ENCODE measurements at regions not wholly inside any gene's neighbourhood (a gene's known extent, or its start where the extent isn't known, plus 50 kb on each side); places are given as distances from the start of the nearest gene placed in this dataset.
"Not testable (repeated sequence)": the region's sequence is repeated elsewhere in the genome, so short reads cannot be mapped to it uniquely, and the experiment has no call there.

- Mint-ChIP-seq H3K4me1 (ENCODE audit: low read depth) (peaks cover 7% of the 10 kb centered on the region), H3K36me3 (ENCODE audit: low read depth) (no peaks in the 10 kb centered on the region), H3K4me3 (no peak overlapping the region), H3K27me3 (ENCODE audit: low read depth) (peaks cover 57% of the 10 kb centered on the region), H3K27ac (no peak overlapping the region), H3K9me3 (ENCODE audit: insufficient read depth) (no peaks in the 10 kb centered on the region)
- no peak for ATAC-seq
- CTCF ChIA-PET: interaction anchor here (2.4 kb wide), 1 partner anchor 58 kb away, joined by 7 read pairs; no protein-coding TSS in a partner anchor
- POLR2A ChIA-PET: no interaction called here
- no peak for DNase-seq
Observed at GRCh38 chr1:212513586-212513985, 80.9 kb downstream of the NENF start.

GRCh38 chr1:212514056-212514614 lies 81.4 kb downstream of the NENF start:
- Mint-ChIP-seq H3K9me3 (ENCODE audit: insufficient read depth) (no peaks in the 10 kb centered on the region), H3K27ac (no peak overlapping the region), H3K36me3 (ENCODE audit: low read depth) (no peaks in the 10 kb centered on the region), H3K27me3 (ENCODE audit: low read depth) (peaks cover 55% of the 10 kb centered on the region), H3K4me3 (no peak overlapping the region), H3K4me1 (ENCODE audit: low read depth) (peaks cover 7% of the 10 kb centered on the region)
- ChIA-PET CTCF (interaction anchor here (2.4 kb wide), 1 partner anchor 58 kb away, joined by 7 read pairs; no protein-coding TSS in a partner anchor), POLR2A (no interaction called here)
- DNase-seq: peak; percentile 39
- no peak for ATAC-seq

DNA sequence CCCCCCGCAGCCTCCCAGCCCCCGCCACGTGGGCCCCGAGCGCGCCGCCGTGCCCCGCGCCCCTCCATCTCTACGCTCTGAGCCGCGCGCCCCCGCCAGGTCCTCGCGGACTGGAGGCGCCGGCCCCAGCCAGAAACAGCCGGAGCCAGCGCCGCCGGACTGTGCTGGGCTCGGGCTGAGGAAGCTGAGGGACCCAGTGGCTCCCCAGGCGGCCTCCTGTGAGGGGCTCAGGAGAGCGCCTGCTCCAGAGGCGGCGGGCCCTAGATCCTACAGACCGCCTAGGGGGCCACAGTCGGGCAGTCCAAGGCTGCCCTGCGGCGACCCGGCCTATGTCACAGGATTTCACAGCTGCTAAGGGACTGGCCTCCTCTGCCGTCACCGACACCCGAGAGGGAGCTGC lies 82.1 kb downstream of the NENF start:
- Mint-ChIP-seq H3K27ac (no peak overlapping the region), H3K4me1 (ENCODE audit: low read depth) (peaks cover 7% of the 10 kb centered on the region), H3K4me3 (no peak overlapping the region), H3K27me3 (ENCODE audit: low read depth) (peaks cover 54% of the 10 kb centered on the region), H3K9me3 (ENCODE audit: insufficient read depth) (no peaks in the 10 kb centered on the region), H3K36me3 (ENCODE audit: low read depth) (no peaks in the 10 kb centered on the region)
- CTCF ChIA-PET: interaction anchor here (0.8 to 2.4 kb wide), 2 partner anchors 37 to 59 kb away, joined by 3 to 7 read pairs; no protein-coding TSS in a partner anchor
- no peak for DNase-seq
- POLR2A ChIA-PET: no interaction called here
- peak; percentile 30 for ATAC-seq

GRCh38 chr1:212515329-212515760 lies 82.6 kb downstream of the NENF start:
- ATAC-seq (no peak), DNase-seq (no peak)
- Mint-ChIP-seq H3K27ac (no peak overlapping the region), H3K9me3 (ENCODE audit: insufficient read depth) (no peaks in the 10 kb centered on the region), H3K27me3 (ENCODE audit: low read depth) (peaks cover 51% of the 10 kb centered on the region), H3K4me1 (ENCODE audit: low read depth) (peaks cover 7% of the 10 kb centered on the region), H3K4me3 (no peak overlapping the region), H3K36me3 (ENCODE audit: low read depth) (no peaks in the 10 kb centered on the region)
- ChIA-PET POLR2A (no interaction called here), CTCF (interaction anchor here (0.8 to 2.4 kb wide), 2 partner anchors 38 to 60 kb away, joined by 3 to 7 read pairs; no protein-coding TSS in a partner anchor)

DNA sequence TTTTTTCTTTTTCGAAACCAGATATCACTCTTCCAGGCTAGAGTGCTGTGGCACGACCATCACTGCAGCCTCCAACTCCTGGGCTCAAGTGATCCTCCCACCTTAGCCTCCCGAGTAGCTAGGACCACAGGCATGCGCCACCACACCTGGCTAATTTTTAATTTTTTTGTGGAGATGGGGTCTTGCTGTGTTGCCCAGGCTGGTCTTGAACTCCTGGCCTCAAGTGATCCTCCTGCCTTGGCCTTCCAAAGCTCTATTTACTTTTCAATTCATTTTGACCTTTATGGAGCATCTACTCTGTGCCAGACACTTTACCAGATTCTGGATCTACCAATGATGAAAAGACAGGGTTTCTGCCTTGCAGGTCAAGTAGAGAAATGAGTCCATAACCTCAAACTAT lies 83.3 kb downstream of the NENF start:
- ATAC-seq; H3K4me1 Mint-ChIP-seq (ENCODE audit: low read depth); POLR2A ChIA-PET; H3K27ac Mint-ChIP-seq; H3K9me3 Mint-ChIP-seq (ENCODE audit: insufficient read depth); H3K36me3 Mint-ChIP-seq (ENCODE audit: low read depth); DNase-seq; H3K4me3 Mint-ChIP-seq: not testable (repeated sequence)
- CTCF ChIA-PET: interaction anchor here (2.4 kb wide), 1 partner anchor 60 kb away, joined by 7 read pairs; no protein-coding TSS in a partner anchor
- peaks cover 51% of the 10 kb centered on the region for H3K27me3 Mint-ChIP-seq (ENCODE audit: low read depth)

- DNase-seq (no peak), ATAC-seq (no peak)
- Mint-ChIP-seq H3K9me3 (ENCODE audit: insufficient read depth) (no peaks in the 10 kb centered on the region), H3K4me1 (ENCODE audit: low read depth) (peaks cover 7% of the 10 kb centered on the region), H3K27me3 (ENCODE audit: low read depth) (peaks cover 45% of the 10 kb centered on the region), H3K27ac (no peak overlapping the region), H3K36me3 (ENCODE audit: low read depth) (no peaks in the 10 kb centered on the region), H3K4me3 (no peak overlapping the region)
- ChIA-PET POLR2A (no interaction called here), CTCF (interaction anchor here (0.6 to 1.0 kb wide), 2 partner anchors 21 to 61 kb away, joined by 3 read pairs; no protein-coding TSS in a partner anchor)
Observed at GRCh38 chr1:212518188-212519054, 85.7 kb downstream of the NENF start.

DNA sequence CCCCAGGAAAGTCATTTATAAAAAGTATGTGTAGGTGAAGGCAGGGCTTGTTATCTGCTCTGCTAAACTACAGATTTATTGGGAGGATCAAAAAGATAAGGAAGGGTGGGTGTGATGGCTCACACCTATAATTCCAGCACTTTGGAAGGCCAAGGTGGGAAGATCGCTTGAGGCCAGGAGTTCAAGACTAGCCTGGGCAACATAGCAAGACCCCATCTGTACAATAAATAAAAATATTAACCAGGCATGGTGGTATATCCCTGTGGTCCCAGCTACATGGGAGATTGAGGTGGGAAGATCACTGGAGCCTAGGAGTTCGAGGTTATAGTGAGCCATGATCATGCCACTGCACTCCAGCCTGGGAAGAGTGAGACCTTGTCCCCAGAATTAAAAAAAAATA lies 86.4 kb downstream of the NENF start:
- H3K27me3 Mint-ChIP-seq (ENCODE audit: low read depth): peaks cover 39% of the 10 kb centered on the region
- peaks cover 3% of the 10 kb centered on the region for H3K4me1 Mint-ChIP-seq (ENCODE audit: low read depth)
- DNase-seq (no peak), ATAC-seq (no peak)
- ChIA-PET POLR2A (no interaction called here), CTCF (interaction anchor here (0.6 to 1.0 kb wide), 3 partner anchors 10 to 62 kb away, joined by 3 to 5 read pairs (median 3); no protein-coding TSS in a partner anchor)
- H3K36me3 Mint-ChIP-seq (ENCODE audit: low read depth): no peaks in the 10 kb centered on the region
- no peak overlapping the region for H3K27ac Mint-ChIP-seq
- no peaks in the 10 kb centered on the region for H3K9me3 Mint-ChIP-seq (ENCODE audit: insufficient read depth)
- H3K4me3 Mint-ChIP-seq: no peak overlapping the region

DNA sequence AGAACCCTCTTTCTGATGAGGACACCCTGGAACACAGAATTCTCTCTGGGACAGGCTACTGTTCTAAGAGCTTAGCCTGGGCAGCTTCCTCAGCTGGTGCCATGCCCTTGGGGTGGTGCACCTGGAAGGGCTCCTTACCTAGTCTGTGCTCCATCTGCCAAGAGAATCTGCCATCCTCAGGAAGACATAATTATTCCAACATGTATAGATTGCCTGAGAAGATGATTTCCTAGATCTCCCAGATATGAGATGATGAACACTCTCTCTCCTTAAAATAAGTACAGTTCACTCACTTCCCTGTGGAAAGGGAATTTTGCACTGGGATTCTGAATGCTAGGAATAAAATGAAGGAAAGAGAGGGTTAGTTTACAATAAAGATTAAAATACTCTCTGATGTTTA lies 87.6 kb downstream of the NENF start:
- no peaks in the 10 kb centered on the region for H3K36me3 Mint-ChIP-seq (ENCODE audit: low read depth)
- H3K4me3 Mint-ChIP-seq: no peak overlapping the region
- H3K4me1 Mint-ChIP-seq (ENCODE audit: low read depth): no peaks in the 10 kb centered on the region
- no peak for DNase-seq
- no peak for ATAC-seq
- ChIA-PET POLR2A (no interaction called here), CTCF (interaction anchor here (1.0 kb wide), 1 partner anchor 9 kb away, joined by 5 read pairs; no protein-coding TSS in a partner anchor)
- no peak overlapping the region for H3K27ac Mint-ChIP-seq
- peaks cover 34% of the 10 kb centered on the region for H3K27me3 Mint-ChIP-seq (ENCODE audit: low read depth)
- H3K9me3 Mint-ChIP-seq (ENCODE audit: insufficient read depth): no peaks in the 10 kb centered on the region

DNA sequence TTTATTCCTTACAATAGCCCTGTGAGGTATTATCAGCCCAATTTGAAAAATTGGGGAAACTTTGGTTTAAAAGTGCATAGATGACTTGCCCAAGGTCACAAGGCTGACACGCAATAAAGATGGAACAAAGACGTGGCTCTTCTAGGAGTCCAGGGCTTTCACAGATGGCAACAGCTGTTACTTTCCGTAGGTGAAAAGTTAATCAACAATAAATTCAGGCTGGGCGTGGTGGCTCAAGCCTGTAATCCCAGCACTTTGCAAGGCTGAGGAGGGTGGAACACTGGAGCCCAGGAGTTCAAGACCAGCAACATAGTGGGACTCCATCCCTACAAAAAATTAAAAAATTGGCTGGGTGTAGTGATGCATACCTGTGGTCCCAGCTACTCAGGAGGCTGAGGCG lies 87.8 kb upstream of the ATF3 start:
- H3K36me3 Mint-ChIP-seq (ENCODE audit: low read depth): no peaks in the 10 kb centered on the region

DNA sequence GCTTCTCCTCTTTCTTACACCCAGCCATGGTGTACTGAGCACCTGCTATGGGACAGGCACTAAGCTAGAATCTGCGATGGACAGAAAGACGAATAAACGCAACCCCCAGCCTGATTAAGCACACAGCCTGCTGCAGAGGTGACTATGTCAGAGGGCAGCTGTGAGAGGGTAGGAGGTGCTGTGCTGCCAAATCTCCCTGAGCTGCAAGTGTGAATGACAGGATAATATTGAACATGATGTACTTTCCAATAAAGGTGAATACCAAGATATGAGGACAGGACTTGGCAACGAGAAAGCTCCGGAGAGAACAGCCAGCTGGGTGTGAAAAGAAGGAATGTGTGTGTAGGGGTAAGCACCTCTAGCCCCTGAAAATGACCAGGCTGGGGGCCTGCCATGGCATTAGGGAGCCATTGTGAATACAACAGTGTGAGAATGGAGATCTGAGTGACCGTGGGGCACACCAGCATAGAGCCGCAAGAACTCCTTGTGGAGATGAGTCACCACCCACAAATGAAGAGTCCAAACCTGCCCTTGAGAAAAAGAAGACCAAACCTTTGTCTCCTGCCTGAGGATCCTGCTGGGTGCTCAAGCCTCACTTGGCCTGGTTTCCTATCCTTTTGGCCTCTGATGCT lies 83.0 kb upstream of the ATF3 start:
- H3K36me3 Mint-ChIP-seq (ENCODE audit: low read depth): no peaks in the 10 kb centered on the region
- ChIA-PET CTCF (interaction anchor here (0.7 to 2.0 kb wide), 2 partner anchors 47 to 503 kb away, joined by 3 to 5 read pairs; no protein-coding TSS in a partner anchor), POLR2A (no interaction called here)
- H3K4me1 Mint-ChIP-seq (ENCODE audit: low read depth): no peaks in the 10 kb centered on the region
- DNase-seq: no peak
- no peak overlapping the region for H3K4me3 Mint-ChIP-seq
- no peak for ATAC-seq
- no peak overlapping the region for H3K27ac Mint-ChIP-seq
- H3K27me3 Mint-ChIP-seq (ENCODE audit: low read depth): peaks cover 18% of the 10 kb centered on the region
- no peaks in the 10 kb centered on the region for H3K9me3 Mint-ChIP-seq (ENCODE audit: insufficient read depth)

More for the DNA sequence above, 87.8 kb upstream of the ATF3 start:
- DNase-seq (no peak), ATAC-seq (no peak)
- Mint-ChIP-seq H3K27ac (no peak overlapping the region), H3K4me1 (ENCODE audit: low read depth) (no peaks in the 10 kb centered on the region), H3K4me3 (no peak overlapping the region), H3K27me3 (ENCODE audit: low read depth) (peaks cover 29% of the 10 kb centered on the region), H3K9me3 (ENCODE audit: insufficient read depth) (no peaks in the 10 kb centered on the region)
- ChIA-PET POLR2A (no interaction called here), CTCF (no interaction called here)

DNA sequence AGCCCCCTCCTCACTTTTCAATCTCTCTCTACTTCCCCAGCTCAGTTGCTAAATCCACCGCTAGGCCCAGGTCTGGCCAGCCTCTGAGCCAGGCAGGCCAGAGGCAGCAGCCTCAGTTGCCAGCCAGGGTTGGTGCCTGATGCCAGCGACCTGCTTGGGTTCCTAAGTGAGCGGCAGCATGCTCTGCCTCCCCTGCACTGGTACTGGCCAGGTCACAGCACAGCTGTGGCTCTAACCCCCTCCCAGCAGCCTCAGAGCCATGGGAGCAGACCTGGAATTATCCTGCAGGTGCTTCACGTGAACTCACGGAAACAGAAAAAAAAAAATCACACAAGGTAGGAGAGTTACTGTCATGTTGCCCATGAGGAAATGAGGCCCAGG lies 82.5 kb upstream of the ATF3 start:
- Mint-ChIP-seq H3K4me1 (ENCODE audit: low read depth) (no peaks in the 10 kb centered on the region), H3K4me3 (no peak overlapping the region), H3K27ac (no peak overlapping the region), H3K9me3 (ENCODE audit: insufficient read depth) (no peaks in the 10 kb centered on the region), H3K36me3 (ENCODE audit: low read depth) (no peaks in the 10 kb centered on the region), H3K27me3 (ENCODE audit: low read depth) (peaks cover 21% of the 10 kb centered on the region)
- no peak for ATAC-seq
- ChIA-PET POLR2A (no interaction called here), CTCF (interaction anchor here (0.7 to 2.0 kb wide), 2 partner anchors 48 to 502 kb away, joined by 3 to 5 read pairs; no protein-coding TSS in a partner anchor)
- no peak for DNase-seq

DNA sequence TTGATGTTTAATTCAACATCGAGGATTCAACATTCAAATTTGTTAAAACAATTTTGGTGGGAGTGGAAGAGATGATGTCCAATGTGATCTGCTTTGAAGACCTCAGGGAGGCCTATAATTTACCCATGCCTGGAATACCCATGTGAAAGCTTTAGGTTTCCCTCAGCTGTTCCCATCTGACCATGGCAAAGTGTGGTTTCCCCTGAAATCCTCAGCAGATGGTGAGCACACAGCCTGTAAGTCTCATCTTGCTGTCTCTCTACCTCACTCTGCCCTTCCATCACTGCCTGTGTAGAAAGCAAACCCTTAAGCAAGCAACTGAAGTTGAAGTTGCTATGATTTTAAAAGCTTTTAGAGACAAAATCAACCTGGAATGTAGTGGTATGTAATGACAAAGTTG lies 80.1 kb upstream of the ATF3 start:
- CTCF ChIA-PET: interaction anchor here (1.1 to 2.0 kb wide), 4 partner anchors 9 to 209 kb away, joined by 3 to 6 read pairs (median 4); no protein-coding TSS in a partner anchor
- no peak overlapping the region for H3K4me3 Mint-ChIP-seq
- no peaks in the 10 kb centered on the region for H3K36me3 Mint-ChIP-seq (ENCODE audit: low read depth)
- H3K4me1 Mint-ChIP-seq (ENCODE audit: low read depth): no peaks in the 10 kb centered on the region
- ATAC-seq (no peak), DNase-seq (no peak)
- H3K27me3 Mint-ChIP-seq (ENCODE audit: low read depth): peaks cover 28% of the 10 kb centered on the region
- H3K27ac Mint-ChIP-seq: no peak overlapping the region
- H3K9me3 Mint-ChIP-seq (ENCODE audit: insufficient read depth): no peaks in the 10 kb centered on the region
- POLR2A ChIA-PET: no interaction called here

Measured in activated CD8-positive, alpha-beta T cell treated with anti-CD3 and anti-CD28 coated beads, Interleukin-2, amount 10 ng/mL, durations not matched to agents 7 days and 5 days (primary cell).